ENCODE measurements at regions not wholly inside any gene's neighbourhood (a gene's known extent, or its start where the extent isn't known, plus 50 kb on each side); places are given as distances from the start of the nearest gene placed in this dataset.

- H3K4me3 ChIP-seq: no peak overlapping the region
- H3K9me3 ChIP-seq: no peaks in the 10 kb centered on the region
- H3K36me3 ChIP-seq: no peaks in the 10 kb centered on the region
- no peaks in the 10 kb centered on the region for H3K4me1 ChIP-seq
- intact Hi-C loops (cut with DNase I): no loop called here
- no peak overlapping the region for H3K9ac ChIP-seq (ENCODE audit: low read depth in 2 of 2, low read length in 2 of 2)
- no peak for TF ChIP-seq CTCF (IDR thresholded peaks at IDR 0.05)
- no peaks in the 10 kb centered on the region for H3K27me3 ChIP-seq
- no peak for DNase-seq
- no peak overlapping the region for H3K27ac ChIP-seq
Measured at GRCh38 chr13:87087741-87088140, 583.4 kb upstream of the SLITRK5 start.

GRCh38 chr13:87089391-87089790 lies 581.8 kb upstream of the SLITRK5 start:
- Histone ChIP-seq H3K4me3 (no peak overlapping the region), H3K9me3 (no peaks in the 10 kb centered on the region), H3K4me1 (no peaks in the 10 kb centered on the region), H3K9ac (ENCODE audit: low read depth in 2 of 2, low read length in 2 of 2) (no peak overlapping the region), H3K27ac (no peak overlapping the region), H3K36me3 (no peaks in the 10 kb centered on the region), H3K27me3 (no peaks in the 10 kb centered on the region)
- DNase-seq: no peak
- TF ChIP-seq CTCF (IDR thresholded peaks at IDR 0.05): no peak
- intact Hi-C loops (cut with DNase I): no loop called here

GRCh38 chr13:87093399-87093798 lies 577.8 kb upstream of the SLITRK5 start:
- intact Hi-C loops (cut with DNase I): no loop called here
- no peaks in the 10 kb centered on the region for H3K4me1 ChIP-seq
- no peak overlapping the region for H3K4me3 ChIP-seq
- H3K36me3 ChIP-seq: no peaks in the 10 kb centered on the region
- no peak for DNase-seq
- H3K27ac ChIP-seq: no peak overlapping the region
- no peaks in the 10 kb centered on the region for H3K9me3 ChIP-seq
- no peaks in the 10 kb centered on the region for H3K27me3 ChIP-seq
- TF ChIP-seq CTCF (IDR thresholded peaks at IDR 0.05): no peak
- H3K9ac ChIP-seq (ENCODE audit: low read depth in 2 of 2, low read length in 2 of 2): no peak overlapping the region

- Histone ChIP-seq H3K36me3 (no peaks in the 10 kb centered on the region), H3K4me1 (no peaks in the 10 kb centered on the region), H3K4me3 (no peak overlapping the region), H3K27me3 (no peaks in the 10 kb centered on the region), H3K9ac (ENCODE audit: low read depth in 2 of 2, low read length in 2 of 2) (no peak overlapping the region), H3K9me3 (no peaks in the 10 kb centered on the region), H3K27ac (no peak overlapping the region)
- no peak for DNase-seq
- no peak for TF ChIP-seq CTCF (IDR thresholded peaks at IDR 0.05)
- intact Hi-C loops (cut with DNase I): no loop called here
Measured at GRCh38 chr13:87094646-87095045, 576.5 kb upstream of the SLITRK5 start.

- intact Hi-C loops (cut with DNase I): no loop called here
- no peaks in the 10 kb centered on the region for H3K9me3 ChIP-seq
- TF ChIP-seq CTCF (IDR thresholded peaks at IDR 0.05): no peak
- no peak for DNase-seq
- no peaks in the 10 kb centered on the region for H3K4me1 ChIP-seq
- H3K27me3 ChIP-seq: no peaks in the 10 kb centered on the region
- H3K27ac ChIP-seq: no peak overlapping the region
- no peak overlapping the region for H3K4me3 ChIP-seq
- H3K9ac ChIP-seq (ENCODE audit: low read depth in 2 of 2, low read length in 2 of 2): no peak overlapping the region
- H3K36me3 ChIP-seq: no peaks in the 10 kb centered on the region
Measured at GRCh38 chr13:87100431-87100830, 570.7 kb upstream of the SLITRK5 start.

GRCh38 chr13:87107651-87108050 lies 563.5 kb upstream of the SLITRK5 start:
- no peak overlapping the region for H3K4me3 ChIP-seq
- no peak overlapping the region for H3K9ac ChIP-seq (ENCODE audit: low read depth in 2 of 2, low read length in 2 of 2)
- intact Hi-C loops (cut with DNase I): no loop called here
- no peaks in the 10 kb centered on the region for H3K4me1 ChIP-seq
- H3K27me3 ChIP-seq: no peaks in the 10 kb centered on the region
- no peak for TF ChIP-seq CTCF (IDR thresholded peaks at IDR 0.05)
- DNase-seq: no peak
- H3K27ac ChIP-seq: no peak overlapping the region
- no peaks in the 10 kb centered on the region for H3K9me3 ChIP-seq
- H3K36me3 ChIP-seq: no peaks in the 10 kb centered on the region

Data from colonic mucosa (tissue), 4 donors.